Suppressor macrophage treated with lipopolysaccharide for 1 hour (primary cell): ENCODE measurements at regions not wholly inside any gene's neighbourhood (a gene's known extent, or its start where the extent isn't known, plus 50 kb on each side); places are given as distances from the start of the nearest gene placed in this dataset.

Source experiments
- DNase-seq, 3 donors: peaks; one replicate each; pipeline ENCODE4 v3.0.0-alpha.2; 2020 to 2022

GRCh38 chr1:14220324-14220723, 378.2 kb upstream of the KAZN start:
- no peak for DNase-seq

- DNase-seq, result no peak
Measured at GRCh38 chr1:14220811-14221210, 377.7 kb upstream of the KAZN start.

DNA sequence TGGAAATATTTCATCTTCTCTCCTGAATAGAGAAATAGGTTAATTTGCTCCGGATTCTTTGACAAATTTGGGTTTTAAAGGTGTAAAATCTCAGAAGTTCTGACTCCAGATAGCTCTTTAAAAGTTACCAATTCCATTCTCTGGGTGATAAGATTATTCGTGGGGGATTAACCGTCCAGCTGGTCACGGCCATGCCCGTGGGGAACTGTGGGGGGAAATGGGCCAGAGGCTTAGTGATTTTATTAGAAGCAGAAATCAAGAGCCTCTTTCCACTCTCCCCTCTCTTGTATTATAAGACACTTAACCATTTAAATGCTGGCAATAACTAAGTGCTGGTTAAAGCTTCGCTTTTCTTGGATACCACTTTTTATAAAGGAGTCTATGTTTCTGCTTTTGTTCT, 376.4 kb upstream of the KAZN start:
- no peak for DNase-seq

GRCh38 chr1:14228677-14229076, 369.8 kb upstream of the KAZN start:
- DNase-seq, result no peak

- DNase-seq, result no peak
Measured at GRCh38 chr1:14233510-14233909, 365.0 kb upstream of the KAZN start.

- no peak for DNase-seq
Measured at GRCh38 chr1:14236097-14236496, 362.4 kb upstream of the KAZN start.

DNA sequence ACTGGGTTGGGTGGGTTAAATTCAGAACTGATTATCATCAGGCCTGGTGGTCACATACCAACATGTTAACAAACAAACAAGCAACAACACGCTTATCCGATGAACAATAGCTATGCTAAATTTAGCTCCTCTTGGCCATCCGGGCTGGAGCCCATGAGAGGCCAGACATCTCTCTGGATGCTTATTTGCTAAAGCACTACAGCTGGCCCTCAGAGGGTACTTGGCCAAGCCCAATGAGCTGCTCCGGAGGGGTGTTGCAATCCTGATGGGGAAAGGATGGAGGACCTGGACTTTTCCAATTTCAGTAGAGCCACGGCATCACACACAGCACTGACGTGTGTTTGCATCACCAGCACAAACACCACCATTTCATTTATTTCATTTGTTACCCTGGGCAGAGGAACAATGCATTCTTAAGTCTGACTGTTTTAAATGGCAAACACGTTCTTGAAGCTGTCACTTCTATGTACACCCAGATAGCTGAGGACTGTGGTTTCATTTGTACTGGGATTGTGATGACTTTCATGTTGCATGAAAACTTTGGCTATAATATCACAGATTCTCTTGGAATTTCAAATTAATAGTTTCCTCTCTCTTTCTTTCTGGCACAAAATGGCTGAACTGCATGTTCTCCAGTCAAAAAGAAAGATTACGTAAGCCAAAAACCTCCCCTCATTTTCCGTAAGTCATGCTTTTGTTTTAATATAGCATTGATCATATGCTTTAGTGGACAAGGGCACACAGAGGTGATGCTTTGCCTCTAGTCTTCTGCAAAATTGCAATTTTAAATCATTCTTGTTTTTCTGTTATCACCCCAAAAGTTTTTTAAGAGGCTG, 359.8 kb upstream of the KAZN start:
- no peak for DNase-seq

DNA sequence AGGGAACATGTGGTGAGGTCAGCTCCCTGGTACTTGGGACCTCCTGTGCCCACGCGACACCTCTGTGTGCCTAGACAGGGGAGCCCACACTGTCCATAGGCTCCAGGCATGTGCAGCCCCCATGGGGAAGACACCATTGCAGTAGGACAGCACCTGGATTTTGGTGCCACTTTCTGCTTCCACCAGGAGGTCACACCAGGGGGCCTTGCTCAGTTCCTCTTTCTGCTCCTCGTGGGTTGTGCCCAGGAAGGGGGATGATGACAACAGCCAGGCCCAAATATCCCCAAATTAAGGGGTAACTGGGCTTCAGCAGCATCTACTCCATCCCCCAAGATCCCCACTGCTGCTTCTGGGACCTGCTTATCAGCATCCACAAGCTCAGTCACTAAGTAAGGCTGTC, 358.2 kb upstream of the KAZN start:
- no peak for DNase-seq

- no peak for DNase-seq
Measured at GRCh38 chr1:14242123-14242522, 356.4 kb upstream of the KAZN start.

DNA sequence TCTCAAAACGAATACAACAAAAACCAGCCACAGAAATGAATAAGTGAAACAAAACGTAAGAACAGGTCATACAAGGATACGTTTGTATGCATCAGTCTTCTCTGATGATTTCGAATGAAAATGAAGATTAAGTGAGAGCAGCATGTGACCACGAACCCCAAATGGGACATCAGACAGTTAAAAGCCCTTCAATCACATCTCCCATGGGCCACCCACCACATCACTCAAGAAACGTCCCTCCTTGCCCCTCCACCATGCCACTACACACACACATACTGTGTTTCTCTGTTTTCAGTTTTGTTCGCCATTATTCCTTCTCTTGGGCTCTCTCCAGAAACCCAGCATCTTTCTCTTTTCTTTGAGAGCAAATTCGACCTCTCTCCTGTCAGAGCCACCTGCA, 355.6 kb upstream of the KAZN start:
- DNase-seq, result no peak

GRCh38 chr1:14245954-14246353, 352.5 kb upstream of the KAZN start:
- no peak for DNase-seq

DNA sequence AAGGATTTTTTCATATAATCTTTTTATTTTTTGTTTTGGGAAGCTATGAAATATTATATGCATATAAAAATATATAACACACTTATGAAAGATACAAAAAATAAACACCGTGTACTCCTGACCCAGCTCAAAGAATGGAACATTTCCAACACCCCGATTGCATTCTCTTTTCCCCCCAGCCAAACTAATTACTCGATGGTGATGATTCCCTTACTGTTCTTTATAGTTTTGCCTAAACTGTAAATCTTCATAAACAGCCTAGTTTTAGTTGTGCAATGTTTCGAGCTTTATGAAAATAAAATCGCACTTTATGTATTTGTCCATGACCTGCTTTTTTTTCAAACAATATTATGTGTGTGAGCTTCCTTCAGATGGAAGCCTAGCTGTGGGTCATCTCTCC, 352.0 kb upstream of the KAZN start:
- DNase-seq, result no peak

- DNase-seq, result no peak
Measured at GRCh38 chr1:14247666-14248065, 350.8 kb upstream of the KAZN start.

DNA sequence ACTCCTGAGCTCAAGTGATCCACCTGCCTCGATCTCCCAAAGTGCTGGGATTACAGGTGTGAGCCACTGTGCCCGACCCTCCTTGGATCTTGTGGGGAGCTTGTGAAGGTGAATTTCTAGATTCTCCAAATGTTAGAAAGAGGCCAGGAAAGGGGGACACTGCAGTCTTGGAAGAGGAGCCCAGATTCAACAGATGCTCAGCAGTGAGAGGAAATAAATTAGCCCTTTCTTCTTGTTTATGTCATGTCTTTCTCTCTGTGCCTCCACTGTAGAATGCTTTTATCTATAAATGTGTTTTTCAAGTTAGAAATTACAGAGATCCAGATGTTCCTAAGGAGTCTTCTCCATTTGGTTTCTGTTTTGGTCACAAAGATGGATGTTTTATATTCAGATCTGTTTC, 346.6 kb upstream of the KAZN start:
- no peak for DNase-seq

DNA sequence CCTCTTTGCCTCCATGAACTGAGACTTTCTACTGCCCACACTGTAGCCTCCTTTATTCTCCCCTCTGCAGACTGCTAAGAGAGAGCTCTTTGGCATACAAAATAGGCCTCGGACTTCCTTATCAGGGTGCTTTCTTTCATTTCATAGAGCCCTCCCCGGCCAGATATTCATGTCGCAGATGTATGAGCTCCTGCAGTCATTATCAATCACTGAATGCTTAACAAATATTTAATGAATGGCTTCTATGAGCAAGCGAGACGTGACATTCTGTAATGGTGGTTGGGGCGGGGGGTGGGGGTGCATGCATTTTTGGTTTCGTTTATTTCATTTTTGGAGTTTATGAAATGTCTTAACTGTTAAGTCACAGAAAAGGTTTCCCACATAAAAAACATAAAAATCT, 344.8 kb upstream of the KAZN start:
- DNase-seq, result no peak

GRCh38 chr1:14254251-14254650, 344.2 kb upstream of the KAZN start:
- DNase-seq, result no peak

GRCh38 chr1:14255233-14255632, 343.3 kb upstream of the KAZN start:
- DNase-seq, result no peak

DNA sequence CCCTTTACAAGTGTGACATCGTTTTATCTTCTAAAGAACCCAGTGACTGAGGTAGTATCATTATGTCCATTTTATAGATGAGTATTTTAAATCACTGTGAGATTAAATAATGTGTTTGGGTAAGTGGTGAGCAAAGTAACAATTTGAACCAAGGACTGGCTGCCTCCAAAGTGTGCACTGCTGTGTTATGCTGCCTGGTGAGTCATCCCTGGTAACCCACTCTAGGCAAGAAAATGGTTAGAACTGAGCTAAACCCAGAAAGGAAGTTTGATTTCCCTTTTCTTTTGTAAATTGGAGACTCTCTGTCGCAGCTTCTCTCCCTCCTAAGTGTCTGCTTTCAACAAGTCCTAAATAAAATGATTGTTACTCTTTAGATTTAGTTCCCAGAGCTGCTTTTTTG, 342.8 kb upstream of the KAZN start:
- peak in 2 of 3 donors; percentile 4 to 26 for DNase-seq

DNA sequence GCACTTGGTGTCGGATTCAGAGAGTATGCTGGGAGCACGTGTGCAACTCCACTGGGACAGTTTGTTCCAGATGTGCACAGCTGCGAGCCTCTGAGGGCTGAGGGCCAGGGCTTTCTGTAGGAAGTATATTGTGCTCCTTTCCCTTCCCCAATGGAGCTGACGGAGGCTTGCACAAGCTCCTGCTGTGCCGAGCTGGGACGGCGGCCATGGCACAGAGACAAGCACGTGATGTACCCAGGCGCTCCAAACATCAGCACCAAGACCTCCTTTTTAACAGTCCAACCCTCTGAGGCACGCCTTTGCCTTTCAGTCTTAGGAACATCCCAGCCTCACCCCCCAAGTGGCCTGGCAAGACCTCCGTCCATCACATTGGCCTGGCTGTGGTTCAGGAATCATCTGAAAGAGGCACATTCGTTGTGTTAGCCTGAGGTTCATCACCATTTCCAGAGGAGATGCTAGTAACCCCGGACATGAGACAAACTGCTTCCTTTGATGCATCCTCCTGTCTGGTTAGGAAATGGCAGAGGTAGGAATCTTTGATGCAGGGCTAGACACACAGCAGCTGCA, 339.2 kb upstream of the KAZN start:
- DNase-seq, result no peak

DNA sequence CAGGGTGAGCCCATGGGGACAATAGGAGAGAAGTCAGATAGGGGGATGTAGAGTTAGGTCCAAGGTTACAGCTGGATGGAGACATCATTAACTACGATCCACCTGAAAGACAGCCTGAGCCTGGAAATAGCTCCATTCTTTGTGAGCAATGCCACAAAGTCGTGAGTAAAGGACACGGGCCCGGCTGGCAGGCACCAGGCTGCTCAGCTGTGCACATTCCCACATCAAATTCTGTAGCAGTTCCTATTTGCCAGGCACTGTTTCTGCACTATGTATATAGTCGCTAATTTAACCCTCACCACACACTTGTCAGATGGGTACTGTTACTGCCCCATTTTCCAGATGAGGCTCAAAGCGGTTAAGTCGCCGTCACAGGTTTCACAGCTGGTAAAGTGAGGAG, 338.0 kb upstream of the KAZN start:
- no peak for DNase-seq

GRCh38 chr1:14261395-14261794, 337.1 kb upstream of the KAZN start:
- no peak for DNase-seq

DNA sequence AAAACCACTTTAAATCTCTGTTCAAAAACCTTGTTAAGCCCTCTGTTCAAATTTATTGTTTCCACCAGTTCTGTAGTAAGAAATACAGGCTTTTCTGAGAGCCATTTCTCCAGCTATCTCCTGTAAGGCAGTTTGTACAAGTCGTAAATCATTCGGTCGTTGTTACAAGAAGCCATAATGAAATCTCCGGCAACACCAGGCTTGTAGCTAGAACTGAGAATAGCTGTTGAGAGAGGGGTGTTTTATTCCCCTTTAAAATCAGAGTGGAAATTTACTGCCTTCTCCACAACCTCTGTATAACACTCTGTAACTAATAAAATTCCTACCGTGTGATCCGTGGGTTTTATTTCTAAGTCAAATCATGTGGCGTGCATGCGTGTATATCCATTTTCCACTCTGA, 335.8 kb upstream of the KAZN start:
- no peak for DNase-seq

DNA sequence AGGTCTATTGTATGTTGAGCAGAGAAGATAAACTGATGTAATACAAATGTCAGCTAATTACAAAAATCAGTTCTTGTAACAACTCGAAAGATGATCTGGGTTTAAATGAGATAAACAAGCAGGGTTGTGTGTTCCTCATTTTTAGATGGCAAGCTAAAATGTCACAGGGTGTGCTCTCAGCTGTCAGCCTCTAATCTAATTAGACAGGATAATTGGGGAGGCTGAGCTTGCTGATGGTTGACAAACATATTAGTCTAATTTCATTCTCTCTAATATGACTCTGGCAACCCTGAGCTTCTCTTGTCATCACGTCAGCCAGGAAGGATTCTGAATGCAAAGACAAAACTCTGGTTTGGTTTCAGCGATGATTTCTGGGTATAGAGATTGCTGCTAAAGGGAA, 335.3 kb upstream of the KAZN start:
- DNase-seq, result no peak

- DNase-seq, result no peak
Measured at GRCh38 chr1:14263671-14264070, 334.8 kb upstream of the KAZN start.

DNA sequence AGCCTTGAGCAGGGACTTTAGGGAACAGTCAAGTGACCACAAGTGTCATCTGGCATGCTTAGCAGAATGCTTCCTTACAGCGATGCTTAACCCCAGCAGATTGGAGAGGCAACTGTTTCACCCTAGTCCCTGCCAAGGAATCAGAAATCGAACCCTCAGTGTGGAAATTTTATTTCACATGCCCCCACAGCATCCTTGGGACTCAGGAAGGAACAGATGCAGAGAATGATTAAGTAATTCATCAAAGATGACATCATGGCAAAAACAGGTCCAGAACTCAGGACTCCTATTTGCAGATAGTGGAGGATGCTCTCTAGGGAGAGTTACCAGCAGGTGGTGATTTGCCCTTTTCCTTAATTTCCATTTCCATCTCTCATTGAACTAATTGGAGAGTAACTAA, 333.0 kb upstream of the KAZN start:
- no peak for DNase-seq
